AG04449 (cell line): ENCODE measurements at regions not wholly inside any gene's neighbourhood (a gene's known extent, or its start where the extent isn't known, plus 50 kb on each side); places are given as distances from the start of the nearest gene placed in this dataset.

Experiments used
- CTCF ChIA-PET: fragments of 350-600 bp; formaldehyde crosslinking; extraction: SDS; loops from one replicate; lab custom pipeline; 2021; ENCODE audit warnings: antibody characterized with exemption; lab: Yijun Ruan, JAX
- POLR2A ChIA-PET: fragments of 400-600, 350-600 bp; formaldehyde crosslinking; extraction: SDS; loops from one replicate; lab custom pipeline; 2020; ENCODE audit warnings: antibody characterized with exemption, inconsistent platforms; lab: Yijun Ruan, JAX
- DNase-seq: peaks from one replicate; pipeline ENCODE4 v3.0.0-alpha.2; 2010; ENCODE audit warnings: low read depth, low spot score
- H3K4me3 ChIP-seq: 2 replicates; pipeline ENCODE4 v1.5.1; 2011; ENCODE audit warnings: low read depth, mild to moderate bottlenecking, control low read depth, low read length
- TF ChIP-seq, protein P1 (sequence below): IDR thresholded peaks from one replicate; pipeline ENCODE4 v1.5.1; 2011; ENCODE audit warnings: mild to moderate bottlenecking, moderate library complexity, low read length, control low read depth, inconsistent platforms; ENCODE audit not compliant: insufficient read depth; ENCODE audit errors: missing control alignments

DNA sequence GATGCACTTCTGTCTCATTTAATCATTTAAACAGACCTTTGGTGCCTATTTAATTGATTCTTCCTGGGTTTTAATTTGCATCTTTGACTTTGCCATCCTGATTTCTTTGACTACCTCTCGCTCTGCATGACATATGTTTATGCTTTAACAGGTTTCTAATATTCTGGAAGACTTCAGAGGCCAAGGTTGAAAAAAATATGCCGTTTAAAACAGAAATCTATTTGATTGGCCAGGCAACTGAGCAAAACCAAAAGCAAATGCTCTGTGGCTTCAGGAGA is 303.4 kb downstream of the IRS1 start:
- POLR2A ChIA-PET, result no interaction called here
- DNase-seq, result no peak
- CTCF ChIA-PET, result no interaction called here
- no peak overlapping the region for H3K4me3 ChIP-seq
- TF ChIP-seq, protein P1, sequence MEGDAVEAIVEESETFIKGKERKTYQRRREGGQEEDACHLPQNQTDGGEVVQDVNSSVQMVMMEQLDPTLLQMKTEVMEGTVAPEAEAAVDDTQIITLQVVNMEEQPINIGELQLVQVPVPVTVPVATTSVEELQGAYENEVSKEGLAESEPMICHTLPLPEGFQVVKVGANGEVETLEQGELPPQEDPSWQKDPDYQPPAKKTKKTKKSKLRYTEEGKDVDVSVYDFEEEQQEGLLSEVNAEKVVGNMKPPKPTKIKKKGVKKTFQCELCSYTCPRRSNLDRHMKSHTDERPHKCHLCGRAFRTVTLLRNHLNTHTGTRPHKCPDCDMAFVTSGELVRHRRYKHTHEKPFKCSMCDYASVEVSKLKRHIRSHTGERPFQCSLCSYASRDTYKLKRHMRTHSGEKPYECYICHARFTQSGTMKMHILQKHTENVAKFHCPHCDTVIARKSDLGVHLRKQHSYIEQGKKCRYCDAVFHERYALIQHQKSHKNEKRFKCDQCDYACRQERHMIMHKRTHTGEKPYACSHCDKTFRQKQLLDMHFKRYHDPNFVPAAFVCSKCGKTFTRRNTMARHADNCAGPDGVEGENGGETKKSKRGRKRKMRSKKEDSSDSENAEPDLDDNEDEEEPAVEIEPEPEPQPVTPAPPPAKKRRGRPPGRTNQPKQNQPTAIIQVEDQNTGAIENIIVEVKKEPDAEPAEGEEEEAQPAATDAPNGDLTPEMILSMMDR, result no peak

DNA sequence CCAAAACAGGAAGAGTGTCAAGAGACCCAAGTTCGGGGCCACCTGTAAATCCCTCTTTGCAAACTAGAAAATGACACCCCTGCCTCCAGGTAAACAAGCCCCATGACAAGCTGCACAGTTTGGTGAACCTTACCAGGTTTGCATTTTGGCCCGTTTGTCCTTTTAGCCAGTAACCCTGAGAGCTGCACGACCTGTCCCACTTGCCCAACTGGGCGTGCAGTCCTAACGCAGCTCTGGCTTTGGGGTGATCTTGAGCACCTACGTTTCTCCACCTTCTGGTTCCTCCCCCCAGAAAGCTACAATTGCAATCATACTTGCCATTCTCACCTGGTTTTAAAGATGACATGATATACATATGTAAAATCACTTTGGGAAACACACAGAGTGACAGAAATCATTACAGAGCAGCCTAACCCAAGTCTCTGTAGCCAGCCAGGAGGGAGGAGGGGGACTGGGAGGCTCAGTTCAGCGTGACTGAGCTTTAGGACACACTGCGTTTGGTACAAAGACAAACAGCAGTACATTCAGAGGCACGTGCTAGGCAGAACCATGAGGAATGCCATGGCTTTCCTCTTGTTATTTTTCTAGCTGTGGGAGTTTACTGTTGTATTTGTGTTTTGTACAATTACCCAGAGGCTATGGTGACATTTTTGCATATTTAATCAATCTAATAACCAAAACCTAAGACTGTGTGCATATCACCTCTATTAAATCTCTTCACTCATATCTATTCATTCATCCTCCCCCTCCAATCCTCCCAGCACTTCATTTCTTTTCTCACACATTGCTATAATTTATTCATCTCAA is 304.0 kb downstream of the IRS1 start:
- ChIA-PET CTCF (no interaction called here), POLR2A (no interaction called here)
- no peak overlapping the region for H3K4me3 ChIP-seq
- TF ChIP-seq, protein P1, result no peak
- DNase-seq, result no peak

DNA sequence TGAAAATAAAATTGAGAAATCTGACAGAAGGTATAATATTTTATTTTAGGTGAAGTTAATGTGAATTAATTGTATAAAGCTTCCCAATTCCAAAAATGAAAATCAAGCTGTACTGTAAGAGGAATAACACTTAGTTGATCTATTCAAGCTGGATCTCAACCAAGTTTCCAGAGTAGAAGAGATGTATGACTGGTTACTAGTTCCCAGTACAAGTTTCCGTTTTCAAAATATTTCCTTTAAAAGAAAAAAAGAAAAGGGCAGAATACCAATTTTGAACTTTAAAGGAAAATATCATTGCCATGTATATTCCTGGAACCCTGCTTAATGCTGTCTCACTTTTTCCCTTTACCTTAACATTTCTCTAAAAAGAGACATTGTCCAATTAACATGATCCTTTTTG is 308.5 kb downstream of the IRS1 start:
- ChIA-PET POLR2A (no interaction called here), CTCF (no interaction called here)
- TF ChIP-seq, protein P1, result no peak

DNA sequence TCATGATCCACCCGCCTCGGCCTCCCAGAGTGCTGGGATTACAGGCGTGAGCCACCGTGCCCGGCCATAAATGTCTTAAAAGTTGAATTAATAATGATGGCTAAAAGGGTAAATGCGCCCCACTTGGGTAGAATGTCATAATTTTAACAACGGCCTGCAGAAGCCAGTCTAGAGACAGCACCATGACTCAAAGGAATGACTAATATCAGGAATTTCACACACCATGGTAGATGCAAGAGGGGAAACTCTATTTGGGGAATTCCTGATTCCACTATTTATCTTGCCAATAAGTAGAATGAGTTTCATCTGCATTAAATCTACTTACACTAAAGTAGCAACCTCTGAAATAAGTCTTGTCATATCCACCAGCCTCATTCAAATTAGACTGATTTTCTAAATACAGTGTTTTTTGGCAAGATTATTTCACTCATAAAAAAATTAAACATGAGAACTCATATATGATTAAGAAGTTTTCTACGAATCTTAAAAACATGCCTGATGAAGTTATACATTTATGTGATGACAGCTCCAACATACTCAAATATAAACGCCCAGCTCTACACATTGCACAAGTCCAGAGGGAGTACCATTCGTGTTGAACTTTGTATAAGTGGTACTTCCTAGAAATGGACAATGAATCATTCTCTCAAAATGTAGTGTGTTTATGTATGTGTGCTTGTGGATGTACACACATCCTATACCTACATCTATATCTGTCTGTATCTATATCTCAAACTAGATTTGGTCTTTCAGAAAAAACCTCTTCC is 309.7 kb downstream of the IRS1 start:
- TF ChIP-seq, protein P1, result no peak
- ChIA-PET POLR2A (no interaction called here), CTCF (interaction anchor here (0.8 to 1.7 kb wide), 2 partner anchors 8 to 601 kb away, joined by 3 read pairs; no protein-coding TSS in a partner anchor)
- no peak overlapping the region for H3K4me3 ChIP-seq
- peak; percentile 67 for DNase-seq

More for the DNA sequence above, 308.5 kb downstream of the IRS1 start:
- H3K4me3 ChIP-seq, result no peak overlapping the region
- no peak for DNase-seq

- CTCF ChIA-PET, result no interaction called here
- TF ChIP-seq, protein P1, result no peak
- POLR2A ChIA-PET, result no interaction called here
- no peak for DNase-seq
- H3K4me3 ChIP-seq, result no peak overlapping the region
Observed at GRCh38 chr2:226488034-226488433, 311.6 kb downstream of the IRS1 start.

GRCh38 chr2:226487573-226487972 is 312.0 kb downstream of the IRS1 start:
- TF ChIP-seq, protein P1, result no peak
- H3K4me3 ChIP-seq, result no peak overlapping the region
- ChIA-PET POLR2A (no interaction called here), CTCF (no interaction called here)
- DNase-seq, result no peak
